DND-41 (cell line): ENCODE measurements at regions not wholly inside any gene's neighbourhood (a gene's known extent, or its start where the extent isn't known, plus 50 kb on each side); places are given as distances from the start of the nearest gene placed in this dataset.

Experiments
- ATAC-seq: fragments of 200-7000 bp; cut with Tn5 transposase; 3 replicates; pipeline ENCODE4 v1.9.1; 2021; ENCODE audit warnings: low read depth; ENCODE audit not compliant: insufficient read depth
- DNase-seq: peaks from one replicate; pipeline ENCODE4 v3.0.0-alpha.2; 2020
- H2AFZ ChIP-seq: 2 replicates; pipeline ENCODE4 v1.6.0; 2012; ENCODE audit warnings: low read depth, low read length
- H3K27ac ChIP-seq: 2 replicates; pipeline ENCODE4 v1.5.1; 2012; ENCODE audit warnings: low read length, inconsistent platforms
- H3K27me3 ChIP-seq: fragments of 200-600 bp; sonication (generic); 2 replicates; pipeline ENCODE4 v1.6.0; 2012; ENCODE audit warnings: low read length, mild to moderate bottlenecking, inconsistent platforms; ENCODE audit not compliant: insufficient read depth, poor library complexity
- H3K36me3 ChIP-seq: 2 replicates; pipeline ENCODE4 v1.5.1; 2012; ENCODE audit warnings: low read length, inconsistent platforms; ENCODE audit not compliant: insufficient read depth
- H3K4me1 ChIP-seq: 2 replicates; pipeline ENCODE4 v1.5.1; 2012; ENCODE audit warnings: mild to moderate bottlenecking, low read length; ENCODE audit not compliant: insufficient read depth
- H3K4me2 ChIP-seq: 2 replicates; pipeline ENCODE4 v1.6.0; 2012; ENCODE audit warnings: mild to moderate bottlenecking, moderate library complexity, low read length, inconsistent platforms; ENCODE audit not compliant: insufficient read depth
- H3K4me3 ChIP-seq, 2 experiments: fragments of 200-600 bp in 1 of 2; shearing (Covaris generic) in 1 of 2; 2 replicates each; pipeline ENCODE4 v1.5.1; 2012 to 2016; ENCODE audit warnings: inconsistent platforms in 2 of 2, low read length in 2 of 2, mild to moderate bottlenecking in 2 of 2, low read depth in 1 of 2, moderate library complexity in 1 of 2
- H3K79me2 ChIP-seq: 2 replicates; pipeline ENCODE4 v1.6.0; 2012; ENCODE audit warnings: low read length, inconsistent platforms; ENCODE audit not compliant: insufficient read depth
- H3K9ac ChIP-seq: 2 replicates; pipeline ENCODE4 v1.6.0; 2012; ENCODE audit warnings: low read depth, mild to moderate bottlenecking, inconsistent platforms, low read length, moderate library complexity
- H3K9me3 ChIP-seq: 2 replicates; pipeline ENCODE4 v1.5.1; 2012; ENCODE audit warnings: low read length, moderate library complexity, mild to moderate bottlenecking, inconsistent platforms; ENCODE audit not compliant: insufficient read depth, severe bottlenecking
- H4K20me1 ChIP-seq: 2 replicates; pipeline ENCODE4 v1.6.0; 2012; ENCODE audit warnings: low read length; ENCODE audit not compliant: insufficient read depth
- EZH2 ChIP-seq: IDR thresholded peaks from 3 replicates; pipeline ENCODE4 v1.6.1; 2012; ENCODE audit warnings: borderline replicate concordance, low read depth, mild to moderate bottlenecking, moderate library complexity, low read length, inconsistent platforms; ENCODE audit not compliant: severe bottlenecking
- TF ChIP-seq, protein P1 (sequence below): IDR thresholded peaks from 2 replicates; pipeline ENCODE4 v1.5.1; 2012; ENCODE audit warnings: borderline replicate concordance, low read length, moderate library complexity, mild to moderate bottlenecking; ENCODE audit not compliant: poor library complexity, severe bottlenecking; ENCODE audit errors: extremely low read depth

DNA sequence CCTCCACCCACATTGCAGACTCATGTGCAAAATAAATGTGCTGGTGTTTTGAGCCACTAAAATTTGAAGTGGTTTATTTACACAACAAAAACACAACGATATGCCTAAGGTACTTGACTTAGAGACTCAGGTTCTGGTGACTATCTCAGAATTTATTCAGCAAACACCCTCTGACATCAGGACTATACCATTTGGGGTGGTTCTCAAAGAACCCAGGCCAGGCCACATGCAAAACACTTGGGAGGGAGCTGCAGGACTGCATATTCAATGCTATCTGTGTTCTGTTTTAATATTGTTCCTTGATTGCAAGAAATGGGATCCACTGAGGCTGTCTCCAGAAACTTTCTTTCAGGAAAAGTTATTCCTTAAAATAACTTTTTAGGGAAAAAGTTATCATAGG, 91.6 kb downstream of the LINC00237 start:
- no peak for DNase-seq
- Histone ChIP-seq H3K4me1 (no peaks in the 10 kb centered on the region), H3K9ac (no peak overlapping the region), H4K20me1 (no peaks in the 10 kb centered on the region; the same call in 1 of the 2 replicates), H3K27ac (no peak overlapping the region), H3K36me3 (no peaks in the 10 kb centered on the region), H3K4me3 (no peak overlapping the region), H3K79me2 (no peaks in the 10 kb centered on the region), H2AFZ (no peak overlapping the region), H3K9me3 (no peaks in the 10 kb centered on the region), H3K27me3 (peaks cover 4% of the 10 kb centered on the region), H3K4me2 (no peak overlapping the region)
- ATAC-seq, result no peak
- TF ChIP-seq, protein P1, sequence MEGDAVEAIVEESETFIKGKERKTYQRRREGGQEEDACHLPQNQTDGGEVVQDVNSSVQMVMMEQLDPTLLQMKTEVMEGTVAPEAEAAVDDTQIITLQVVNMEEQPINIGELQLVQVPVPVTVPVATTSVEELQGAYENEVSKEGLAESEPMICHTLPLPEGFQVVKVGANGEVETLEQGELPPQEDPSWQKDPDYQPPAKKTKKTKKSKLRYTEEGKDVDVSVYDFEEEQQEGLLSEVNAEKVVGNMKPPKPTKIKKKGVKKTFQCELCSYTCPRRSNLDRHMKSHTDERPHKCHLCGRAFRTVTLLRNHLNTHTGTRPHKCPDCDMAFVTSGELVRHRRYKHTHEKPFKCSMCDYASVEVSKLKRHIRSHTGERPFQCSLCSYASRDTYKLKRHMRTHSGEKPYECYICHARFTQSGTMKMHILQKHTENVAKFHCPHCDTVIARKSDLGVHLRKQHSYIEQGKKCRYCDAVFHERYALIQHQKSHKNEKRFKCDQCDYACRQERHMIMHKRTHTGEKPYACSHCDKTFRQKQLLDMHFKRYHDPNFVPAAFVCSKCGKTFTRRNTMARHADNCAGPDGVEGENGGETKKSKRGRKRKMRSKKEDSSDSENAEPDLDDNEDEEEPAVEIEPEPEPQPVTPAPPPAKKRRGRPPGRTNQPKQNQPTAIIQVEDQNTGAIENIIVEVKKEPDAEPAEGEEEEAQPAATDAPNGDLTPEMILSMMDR, result no peak
- no peak for TF ChIP-seq EZH2

DNA sequence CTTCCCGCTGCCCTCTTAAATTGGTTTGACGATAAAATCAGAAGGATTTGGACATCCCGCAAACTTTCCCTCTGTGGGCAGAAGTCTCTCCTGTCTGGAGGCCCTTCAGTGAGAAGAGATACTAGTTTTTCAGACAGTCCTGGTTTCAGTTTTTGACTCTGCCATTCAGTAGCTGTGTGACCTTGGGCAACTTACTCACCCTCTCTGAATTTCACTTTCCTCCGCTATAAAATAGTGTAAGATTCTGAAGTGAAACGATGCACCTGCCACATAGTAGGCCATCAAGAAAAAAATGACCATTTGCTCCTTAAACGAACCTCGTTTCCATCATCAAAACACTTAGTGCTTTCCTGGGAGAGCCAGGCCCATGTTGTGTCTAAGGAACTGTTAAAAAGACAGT, 97.2 kb downstream of the LINC00237 start:
- no peak for ATAC-seq
- no peaks in the 10 kb centered on the region; the same call in 1 of the 2 replicates for H4K20me1 ChIP-seq
- DNase-seq, result no peak
- no peaks in the 10 kb centered on the region for H3K36me3 ChIP-seq
- H3K4me3 ChIP-seq, result no peak overlapping the region
- H3K9me3 ChIP-seq, result no peaks in the 10 kb centered on the region
- no peak overlapping the region for H3K9ac ChIP-seq
- H3K27me3 ChIP-seq, result no peaks in the 10 kb centered on the region
- no peak overlapping the region for H2AFZ ChIP-seq
- no peaks in the 10 kb centered on the region for H3K4me1 ChIP-seq
- H3K27ac ChIP-seq, result no peak overlapping the region
- H3K4me2 ChIP-seq, result no peak overlapping the region
- TF ChIP-seq EZH2, result no peak
- TF ChIP-seq, protein P1, result no peak
- H3K79me2 ChIP-seq, result no peaks in the 10 kb centered on the region

DNA sequence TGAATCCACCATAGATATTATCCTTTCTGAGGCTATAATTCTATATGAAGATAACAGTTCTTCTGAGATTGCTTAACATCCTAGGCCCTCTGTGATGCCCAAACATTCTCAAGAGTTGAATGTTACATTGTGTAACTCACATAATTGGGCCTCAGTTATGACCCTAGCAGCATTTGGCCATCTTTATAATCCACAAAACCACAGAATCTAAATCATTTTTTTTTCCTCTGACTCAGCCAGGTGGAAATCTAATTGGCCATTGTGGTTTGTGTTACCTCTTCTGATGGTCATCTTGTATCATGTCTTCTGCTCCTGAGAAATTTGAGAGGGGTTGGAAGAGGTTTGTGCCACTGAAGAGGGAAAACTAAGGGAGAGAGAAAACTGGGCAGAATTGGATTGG, 99.5 kb downstream of the LINC00237 start:
- H2AFZ ChIP-seq, result no peak overlapping the region
- no peak overlapping the region for H3K9ac ChIP-seq
- H3K4me2 ChIP-seq, result no peak overlapping the region
- no peaks in the 10 kb centered on the region for H3K79me2 ChIP-seq
- no peak overlapping the region for H3K4me3 ChIP-seq
- no peaks in the 10 kb centered on the region for H4K20me1 ChIP-seq
- ATAC-seq, result no peak
- TF ChIP-seq EZH2, result no peak
- TF ChIP-seq, protein P1, result no peak
- no peaks in the 10 kb centered on the region for H3K9me3 ChIP-seq
- H3K4me1 ChIP-seq, result no peaks in the 10 kb centered on the region
- DNase-seq, result no peak
- H3K27ac ChIP-seq, result no peak overlapping the region
- no peaks in the 10 kb centered on the region for H3K27me3 ChIP-seq
- no peaks in the 10 kb centered on the region for H3K36me3 ChIP-seq
